ENCODE measurements at regions not wholly inside any gene's neighbourhood (a gene's known extent, or its start where the extent isn't known, plus 50 kb on each side); places are given as distances from the start of the nearest gene placed in this dataset.

DNA sequence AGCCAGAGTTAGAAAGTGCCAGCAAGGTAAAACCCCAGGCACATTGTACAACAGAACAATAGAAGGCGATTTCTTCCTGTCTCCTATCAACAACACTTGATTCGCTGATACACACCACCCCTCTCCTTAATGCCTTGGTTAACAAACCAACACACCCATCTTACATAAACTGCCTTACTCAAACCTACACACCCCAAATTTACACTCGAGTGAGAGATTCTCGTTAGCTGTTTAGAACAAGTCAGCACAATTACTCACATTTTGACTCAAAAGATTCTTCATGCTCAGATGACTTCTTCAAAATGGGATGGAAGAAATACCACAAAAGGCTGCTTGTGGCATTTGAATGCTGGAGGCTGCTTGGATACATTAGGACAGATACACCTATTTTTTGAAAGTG is 80.0 kb upstream of the FOXQ1 start:
- DNase-seq (ENCODE audit: low read depth): no peak
- TF ChIP-seq, protein P1, sequence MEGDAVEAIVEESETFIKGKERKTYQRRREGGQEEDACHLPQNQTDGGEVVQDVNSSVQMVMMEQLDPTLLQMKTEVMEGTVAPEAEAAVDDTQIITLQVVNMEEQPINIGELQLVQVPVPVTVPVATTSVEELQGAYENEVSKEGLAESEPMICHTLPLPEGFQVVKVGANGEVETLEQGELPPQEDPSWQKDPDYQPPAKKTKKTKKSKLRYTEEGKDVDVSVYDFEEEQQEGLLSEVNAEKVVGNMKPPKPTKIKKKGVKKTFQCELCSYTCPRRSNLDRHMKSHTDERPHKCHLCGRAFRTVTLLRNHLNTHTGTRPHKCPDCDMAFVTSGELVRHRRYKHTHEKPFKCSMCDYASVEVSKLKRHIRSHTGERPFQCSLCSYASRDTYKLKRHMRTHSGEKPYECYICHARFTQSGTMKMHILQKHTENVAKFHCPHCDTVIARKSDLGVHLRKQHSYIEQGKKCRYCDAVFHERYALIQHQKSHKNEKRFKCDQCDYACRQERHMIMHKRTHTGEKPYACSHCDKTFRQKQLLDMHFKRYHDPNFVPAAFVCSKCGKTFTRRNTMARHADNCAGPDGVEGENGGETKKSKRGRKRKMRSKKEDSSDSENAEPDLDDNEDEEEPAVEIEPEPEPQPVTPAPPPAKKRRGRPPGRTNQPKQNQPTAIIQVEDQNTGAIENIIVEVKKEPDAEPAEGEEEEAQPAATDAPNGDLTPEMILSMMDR (conservative IDR thresholded peaks at IDR 0.05; ENCODE audit: low read length): no peak
- H3K4me3 ChIP-seq (ENCODE audit: low read length): no peak overlapping the region

GRCh38 chr6:1230689-1231605 is 81.0 kb upstream of the FOXQ1 start:
- DNase-seq (ENCODE audit: low read depth): no peak
- TF ChIP-seq, protein P1 (conservative IDR thresholded peaks at IDR 0.05; ENCODE audit: low read length): no peak
- no peak overlapping the region for H3K4me3 ChIP-seq (ENCODE audit: low read length)

DNA sequence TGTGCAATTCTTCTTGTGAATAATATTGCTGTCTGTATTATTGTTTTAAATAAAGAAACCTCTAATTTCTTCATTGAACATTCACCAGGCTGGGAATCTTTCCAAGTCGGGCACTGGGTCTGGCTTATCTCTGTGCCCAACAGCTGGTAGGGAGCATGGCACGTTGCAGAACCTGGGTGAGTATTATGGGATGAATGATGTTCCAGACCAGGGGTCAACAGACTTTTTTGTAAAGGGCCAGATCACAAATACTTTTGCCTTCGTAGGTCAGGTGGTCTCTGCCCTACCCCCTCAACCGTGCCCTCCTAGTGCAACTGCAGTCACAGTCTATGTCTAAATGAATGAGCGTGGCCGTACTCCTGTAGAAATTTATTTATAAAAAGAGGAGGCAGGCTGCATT is 81.6 kb upstream of the FOXQ1 start:
- DNase-seq (ENCODE audit: low read depth): no peak
- TF ChIP-seq, protein P1 (conservative IDR thresholded peaks at IDR 0.05; ENCODE audit: low read length): no peak
- H3K4me3 ChIP-seq (ENCODE audit: low read length): no peak overlapping the region

DNA sequence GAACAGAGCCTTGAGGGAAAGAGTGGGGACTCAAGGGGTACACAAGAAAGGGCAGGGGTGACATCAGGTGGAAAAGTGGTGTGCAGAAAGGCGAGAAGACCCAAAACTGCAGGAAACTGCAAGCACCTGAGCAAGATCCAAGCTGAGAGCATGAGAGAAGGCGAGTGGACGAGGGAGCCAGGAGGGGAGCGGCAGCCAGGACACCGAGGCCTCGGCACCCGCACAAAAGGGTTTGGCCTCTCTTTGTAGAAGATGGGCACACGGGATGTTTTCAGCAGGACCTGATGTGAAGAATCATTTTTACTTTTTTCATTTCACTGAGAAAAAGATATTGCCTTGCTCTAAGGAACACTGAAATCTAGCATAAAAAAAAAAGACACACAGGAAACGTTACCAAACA is 82.1 kb upstream of the FOXQ1 start:
- H3K4me3 ChIP-seq (ENCODE audit: low read length): no peak overlapping the region
- TF ChIP-seq, protein P1 (conservative IDR thresholded peaks at IDR 0.05; ENCODE audit: low read length): no peak
- no peak for DNase-seq (ENCODE audit: low read depth)

DNA sequence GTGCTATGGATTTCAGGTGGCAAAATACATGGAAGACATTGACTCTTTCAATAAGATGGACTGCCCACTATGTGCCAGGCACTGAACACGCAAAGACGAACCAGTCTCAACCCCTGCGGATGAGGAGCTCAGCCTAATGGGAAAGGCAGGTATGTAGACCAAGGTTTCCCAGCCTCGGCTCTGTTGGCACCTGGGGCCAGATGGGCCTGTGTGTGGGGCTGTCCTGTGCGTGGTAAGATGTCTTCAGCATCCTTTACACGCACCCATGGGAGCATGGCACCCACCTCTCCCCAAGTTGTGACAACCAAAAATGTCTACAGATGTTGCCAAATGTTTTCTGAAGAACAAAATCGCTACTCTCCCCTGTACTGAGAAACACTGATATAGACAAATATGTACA is 82.6 kb upstream of the FOXQ1 start:
- H3K4me3 ChIP-seq (ENCODE audit: low read length): no peak overlapping the region
- TF ChIP-seq, protein P1 (conservative IDR thresholded peaks at IDR 0.05; ENCODE audit: low read length): no peak
- no peak for DNase-seq (ENCODE audit: low read depth)

DNA sequence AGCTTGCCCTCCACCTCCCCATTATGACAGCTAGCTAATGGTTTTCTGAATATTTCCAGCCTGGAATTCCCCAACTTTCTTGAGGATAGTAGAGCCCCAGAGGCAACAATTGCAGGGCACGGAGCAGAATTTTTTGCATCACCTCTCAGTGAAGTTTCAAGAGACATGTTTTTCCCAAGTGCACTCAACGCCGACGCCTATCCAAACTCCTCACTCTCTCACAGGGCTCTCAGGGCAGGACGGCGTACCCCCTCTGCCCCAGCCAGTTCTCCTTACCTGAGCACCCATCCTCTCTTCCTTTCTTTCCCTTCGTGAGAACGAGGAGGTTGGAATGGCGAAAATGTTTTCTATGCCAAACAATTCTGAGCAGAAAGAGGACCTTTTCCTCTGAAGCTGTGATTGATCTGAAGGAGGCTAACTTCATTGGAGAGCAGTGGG is 83.1 kb upstream of the FOXQ1 start:
- DNase-seq (ENCODE audit: low read depth): no peak
- TF ChIP-seq, protein P1 (conservative IDR thresholded peaks at IDR 0.05; ENCODE audit: low read length): no peak
- H3K4me3 ChIP-seq (ENCODE audit: low read length): no peak overlapping the region
